H1 (cell line): ENCODE measurements at regions not wholly inside any gene's neighbourhood (a gene's known extent, or its start where the extent isn't known, plus 50 kb on each side); places are given as distances from the start of the nearest gene placed in this dataset.

Source experiments
- CHD7 ChIP-seq: fragments of 300-600 bp; sonication (generic); IDR thresholded peaks from 2 replicates; pipeline ENCODE4 v1.7.1; 2012; ENCODE audit warnings: low read length, moderate library complexity, mild to moderate bottlenecking, inconsistent platforms; ENCODE audit not compliant: insufficient replicate concordance
- CREB1 ChIP-seq: IDR thresholded peaks from 2 replicates; pipeline ENCODE4 v1.6.1; 2012; ENCODE audit warnings: inconsistent platforms
- NANOG ChIP-seq: IDR thresholded peaks from 2 replicates; pipeline ENCODE4 v1.6.1; 2011; ENCODE audit warnings: low read length, low read depth, mild to moderate bottlenecking, inconsistent platforms; ENCODE audit not compliant: insufficient read depth, poor library complexity, severe bottlenecking
- RNF2 ChIP-seq: fragments of 200-900, 300-1000 bp; sonication (generic); IDR thresholded peaks from 2 replicates; pipeline ENCODE4 v1.7.1; 2016; ENCODE audit warnings: borderline replicate concordance, low read depth, mild to moderate bottlenecking, antibody characterized with exemption, low read length; ENCODE audit not compliant: poor library complexity, severe bottlenecking; ENCODE audit errors: missing control alignments

- TF ChIP-seq CHD7 (no peak), NANOG (no peak), RNF2 (no peak), CREB1 (no peak)
These were observed 83.9 kb upstream of the NWD2 start (continued) for GRCh38 chr4:37160653-37161052.
